Suprapubic skin (tissue), 3 donors: ENCODE measurements at regions not wholly inside any gene's neighbourhood (a gene's known extent, or its start where the extent isn't known, plus 50 kb on each side); places are given as distances from the start of the nearest gene placed in this dataset.

Experiments
- CTCF ChIP-seq, 2 donors: fragments of 200-600 bp in 1 of 2; fragments of 450-650 bp in 1 of 2; sonication (generic) in 1 of 2; IDR thresholded peaks; one replicate each; pipeline ENCODE4 v1.5.1; 2016 to 2019; ENCODE audit warnings: antibody characterized with exemption in 2 of 2, mild to moderate bottlenecking in 1 of 2, moderate library complexity in 1 of 2
- POLR2A ChIP-seq, 2 donors: fragments of 450-650 bp; IDR thresholded peaks; one replicate each; pipeline ENCODE4 v1.6.1; 2017; ENCODE audit warnings: antibody characterized with exemption in 2 of 2, mild to moderate bottlenecking in 2 of 2, moderate library complexity in 2 of 2

- TF ChIP-seq POLR2A (IDR thresholded peaks at IDR 0.05) (no peak), CTCF (IDR thresholded peaks at IDR 0.05) (no peak)
Observed at GRCh38 chr6:14575961-14576360, 458.4 kb downstream of the CD83 start.
